Testis (tissue), 2 donors: ENCODE measurements at regions not wholly inside any gene's neighbourhood (a gene's known extent, or its start where the extent isn't known, plus 50 kb on each side); places are given as distances from the start of the nearest gene placed in this dataset.
"Not testable (repeated sequence)": the region's sequence is repeated elsewhere in the genome, so short reads cannot be mapped to it uniquely, and the experiment has no call there.

Experiments used
- POLR2A ChIP-seq: fragments of 450-650 bp; IDR thresholded peaks from one replicate; pipeline ENCODE4 v1.6.1; 2017; ENCODE audit warnings: antibody characterized with exemption, mild to moderate bottlenecking, moderate library complexity
- TF ChIP-seq, protein P1 (sequence below), 3 experiments: fragments of 450-650 bp in 2 of 3; fragments of 200-600 bp in 1 of 3; sonication (generic) in 1 of 3; IDR thresholded peaks; one replicate each; pipeline ENCODE4 v1.5.1; 2016 to 2019; ENCODE audit warnings: antibody characterized with exemption in 3 of 3, mild to moderate bottlenecking in 2 of 3, moderate library complexity in 1 of 3

DNA sequence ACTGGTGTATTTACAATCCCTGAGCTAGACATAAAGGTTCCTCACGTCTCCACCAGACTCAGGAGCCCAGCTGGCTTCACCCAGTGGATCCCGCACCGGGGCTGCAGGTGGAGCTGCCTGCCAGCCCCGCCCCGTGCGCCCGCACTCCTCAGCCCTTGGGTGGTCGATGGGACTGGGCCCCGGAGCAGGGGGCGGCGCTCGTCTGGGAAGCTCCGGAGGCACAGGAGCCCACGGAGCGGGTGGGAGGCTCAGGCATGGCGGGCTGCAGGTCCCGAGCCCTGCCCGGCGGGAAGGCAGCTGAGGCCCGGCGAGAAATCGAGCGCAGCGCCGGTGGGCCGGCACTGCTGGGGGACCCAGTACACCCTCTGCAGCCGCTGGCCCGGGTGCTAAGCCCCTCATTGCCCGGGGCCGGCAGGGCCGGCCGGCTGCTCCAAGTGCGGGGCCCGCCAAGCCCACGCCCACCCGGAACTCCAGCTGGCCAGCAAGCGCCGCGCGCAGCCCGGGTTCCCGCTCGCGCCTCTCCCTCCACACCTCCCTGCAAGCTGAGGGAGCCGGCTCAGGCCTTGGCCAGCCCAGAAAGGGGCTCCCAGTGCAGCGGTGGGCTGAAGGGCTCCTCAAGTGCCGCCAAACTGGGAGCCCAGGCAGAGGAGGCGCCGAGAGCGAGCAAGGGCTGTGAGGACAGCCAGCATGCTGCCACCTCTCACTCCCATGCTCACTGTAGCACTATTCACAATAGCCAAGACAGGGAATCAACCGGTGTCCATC, 79.3 kb upstream of the RGPD4 start:
- TF ChIP-seq, protein P1, sequence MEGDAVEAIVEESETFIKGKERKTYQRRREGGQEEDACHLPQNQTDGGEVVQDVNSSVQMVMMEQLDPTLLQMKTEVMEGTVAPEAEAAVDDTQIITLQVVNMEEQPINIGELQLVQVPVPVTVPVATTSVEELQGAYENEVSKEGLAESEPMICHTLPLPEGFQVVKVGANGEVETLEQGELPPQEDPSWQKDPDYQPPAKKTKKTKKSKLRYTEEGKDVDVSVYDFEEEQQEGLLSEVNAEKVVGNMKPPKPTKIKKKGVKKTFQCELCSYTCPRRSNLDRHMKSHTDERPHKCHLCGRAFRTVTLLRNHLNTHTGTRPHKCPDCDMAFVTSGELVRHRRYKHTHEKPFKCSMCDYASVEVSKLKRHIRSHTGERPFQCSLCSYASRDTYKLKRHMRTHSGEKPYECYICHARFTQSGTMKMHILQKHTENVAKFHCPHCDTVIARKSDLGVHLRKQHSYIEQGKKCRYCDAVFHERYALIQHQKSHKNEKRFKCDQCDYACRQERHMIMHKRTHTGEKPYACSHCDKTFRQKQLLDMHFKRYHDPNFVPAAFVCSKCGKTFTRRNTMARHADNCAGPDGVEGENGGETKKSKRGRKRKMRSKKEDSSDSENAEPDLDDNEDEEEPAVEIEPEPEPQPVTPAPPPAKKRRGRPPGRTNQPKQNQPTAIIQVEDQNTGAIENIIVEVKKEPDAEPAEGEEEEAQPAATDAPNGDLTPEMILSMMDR (IDR thresholded peaks at IDR 0.05), result not testable (repeated sequence)
- not testable (repeated sequence) for TF ChIP-seq POLR2A
